ENCODE measurements at regions not wholly inside any gene's neighbourhood (a gene's known extent, or its start where the extent isn't known, plus 50 kb on each side); places are given as distances from the start of the nearest gene placed in this dataset.

DNA sequence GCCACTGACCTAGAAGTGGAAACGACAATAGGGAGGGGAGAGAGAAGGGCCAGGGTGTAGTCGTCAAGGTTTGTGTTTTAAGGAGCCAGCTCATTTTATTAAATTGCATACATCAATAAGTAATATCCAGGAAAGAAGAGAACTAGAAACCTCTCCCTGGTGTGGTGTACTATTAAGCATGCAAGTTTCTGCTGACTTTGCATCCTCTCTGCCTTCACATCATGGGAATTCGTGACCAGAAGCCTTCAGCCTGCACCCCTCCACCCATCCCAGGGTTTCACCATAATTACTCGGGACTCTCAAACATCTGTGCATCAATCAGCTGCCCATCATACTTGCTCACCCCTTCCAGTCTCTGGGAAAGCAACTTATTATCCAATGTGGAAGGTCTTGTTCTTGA is 70.9 kb upstream of the UBE3A start:
- TF ChIP-seq, protein P1, sequence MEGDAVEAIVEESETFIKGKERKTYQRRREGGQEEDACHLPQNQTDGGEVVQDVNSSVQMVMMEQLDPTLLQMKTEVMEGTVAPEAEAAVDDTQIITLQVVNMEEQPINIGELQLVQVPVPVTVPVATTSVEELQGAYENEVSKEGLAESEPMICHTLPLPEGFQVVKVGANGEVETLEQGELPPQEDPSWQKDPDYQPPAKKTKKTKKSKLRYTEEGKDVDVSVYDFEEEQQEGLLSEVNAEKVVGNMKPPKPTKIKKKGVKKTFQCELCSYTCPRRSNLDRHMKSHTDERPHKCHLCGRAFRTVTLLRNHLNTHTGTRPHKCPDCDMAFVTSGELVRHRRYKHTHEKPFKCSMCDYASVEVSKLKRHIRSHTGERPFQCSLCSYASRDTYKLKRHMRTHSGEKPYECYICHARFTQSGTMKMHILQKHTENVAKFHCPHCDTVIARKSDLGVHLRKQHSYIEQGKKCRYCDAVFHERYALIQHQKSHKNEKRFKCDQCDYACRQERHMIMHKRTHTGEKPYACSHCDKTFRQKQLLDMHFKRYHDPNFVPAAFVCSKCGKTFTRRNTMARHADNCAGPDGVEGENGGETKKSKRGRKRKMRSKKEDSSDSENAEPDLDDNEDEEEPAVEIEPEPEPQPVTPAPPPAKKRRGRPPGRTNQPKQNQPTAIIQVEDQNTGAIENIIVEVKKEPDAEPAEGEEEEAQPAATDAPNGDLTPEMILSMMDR (IDR thresholded peaks at IDR 0.05) = no peak
- Histone ChIP-seq H3K79me2 (no peaks in the 10 kb centered on the region), H2AFZ (no peak overlapping the region), H3K36me3 (ENCODE audit: control insufficient read depth, insufficient read depth, low read length) (no peaks in the 10 kb centered on the region), H3K9ac (no peak overlapping the region), H3K27me3 (ENCODE audit: control insufficient read depth, insufficient read depth, low read length) (no peaks in the 10 kb centered on the region), H3K4me3 (ENCODE audit: low read depth, low read length) (no peak overlapping the region), H3K4me1 (no peaks in the 10 kb centered on the region), H3K4me2 (ENCODE audit: low read length) (no peak overlapping the region), H3K27ac (no peak overlapping the region), H3K9me3 (ENCODE audit: control insufficient read depth, low read length) (no peaks in the 10 kb centered on the region)

- Histone ChIP-seq H2AFZ (no peak overlapping the region), H3K36me3 (ENCODE audit: control insufficient read depth, insufficient read depth, low read length) (no peaks in the 10 kb centered on the region)
Observed at GRCh38 chr15:25508369-25509002, 69.7 kb upstream of the UBE3A start.

DNA sequence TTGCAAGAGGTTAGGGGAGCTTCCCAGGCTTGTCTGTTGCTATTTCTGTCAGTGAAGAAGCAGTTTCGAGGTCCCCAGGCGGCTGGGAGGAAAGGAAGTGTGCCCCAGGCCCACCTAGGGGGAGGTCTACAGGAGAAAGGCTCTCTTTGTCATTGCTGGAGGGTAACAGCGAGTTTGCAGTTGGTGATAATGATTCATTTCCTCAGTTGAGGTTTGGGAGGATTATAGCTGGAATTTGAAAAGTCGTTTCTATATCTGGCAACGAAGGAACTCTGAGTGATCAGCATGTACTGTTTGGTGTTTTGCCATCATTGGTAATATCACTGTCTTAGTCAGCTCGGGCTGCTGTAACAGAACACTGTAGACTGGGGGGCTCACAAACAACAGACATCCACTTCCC is 65.5 kb upstream of the UBE3A start:
- no peak overlapping the region for H3K4me3 ChIP-seq (ENCODE audit: low read depth, low read length)
- no peaks in the 10 kb centered on the region for H3K79me2 ChIP-seq
- TF ChIP-seq, protein P1 (IDR thresholded peaks at IDR 0.05) = no peak
- H3K9me3 ChIP-seq (ENCODE audit: control insufficient read depth, low read length) = no peaks in the 10 kb centered on the region
- H3K27me3 ChIP-seq (ENCODE audit: control insufficient read depth, insufficient read depth, low read length) = no peaks in the 10 kb centered on the region
- no peaks in the 10 kb centered on the region for H3K4me1 ChIP-seq
- H3K9ac ChIP-seq = no peak overlapping the region
- no peak overlapping the region for H3K27ac ChIP-seq
- H3K36me3 ChIP-seq (ENCODE audit: control insufficient read depth, insufficient read depth, low read length) = no peaks in the 10 kb centered on the region
- H3K4me2 ChIP-seq (ENCODE audit: low read length) = no peak overlapping the region
- H2AFZ ChIP-seq = no peak overlapping the region

More at GRCh38 chr15:25508369-25509002, 69.7 kb upstream of the UBE3A start:
- H3K4me2 ChIP-seq (ENCODE audit: low read length) = no peak overlapping the region
- TF ChIP-seq, protein P1 (IDR thresholded peaks at IDR 0.05) = peak; percentile 52
- H3K4me3 ChIP-seq (ENCODE audit: low read depth, low read length) = no peak overlapping the region
- no peak overlapping the region for H3K9ac ChIP-seq
- H3K9me3 ChIP-seq (ENCODE audit: control insufficient read depth, low read length) = no peaks in the 10 kb centered on the region
- H3K27me3 ChIP-seq (ENCODE audit: control insufficient read depth, insufficient read depth, low read length) = no peaks in the 10 kb centered on the region
- H3K4me1 ChIP-seq = no peaks in the 10 kb centered on the region
- no peaks in the 10 kb centered on the region for H3K79me2 ChIP-seq
- no peak overlapping the region for H3K27ac ChIP-seq

GRCh38 chr15:25501828-25502446 is 63.1 kb upstream of the UBE3A start:
- Histone ChIP-seq H3K4me3 (ENCODE audit: low read depth, low read length) (no peak overlapping the region), H3K79me2 (no peaks in the 10 kb centered on the region), H3K36me3 (ENCODE audit: control insufficient read depth, insufficient read depth, low read length) (no peaks in the 10 kb centered on the region)

More at GRCh38 chr15:25501828-25502446, 63.1 kb upstream of the UBE3A start:
- no peak overlapping the region for H3K9ac ChIP-seq
- H3K27ac ChIP-seq = no peak overlapping the region
- H3K4me2 ChIP-seq (ENCODE audit: low read length) = no peak overlapping the region
- no peak overlapping the region for H2AFZ ChIP-seq
- TF ChIP-seq, protein P1 (IDR thresholded peaks at IDR 0.05) = peak; percentile 51
- no peaks in the 10 kb centered on the region for H3K9me3 ChIP-seq (ENCODE audit: control insufficient read depth, low read length)
- H3K27me3 ChIP-seq (ENCODE audit: control insufficient read depth, insufficient read depth, low read length) = no peaks in the 10 kb centered on the region
- H3K4me1 ChIP-seq = no peaks in the 10 kb centered on the region
